PFSK-1 (cell line): ENCODE measurements at regions not wholly inside any gene's neighbourhood (a gene's known extent, or its start where the extent isn't known, plus 50 kb on each side); places are given as distances from the start of the nearest gene placed in this dataset.

Source experiments
- FOXP2 ChIP-seq: optimal IDR thresholded peaks from 2 replicates; pipeline ENCODE3; 2011; ENCODE audit warnings: borderline replicate concordance, control low read depth, inconsistent platforms; ENCODE audit not compliant: insufficient read depth; ENCODE audit errors: extremely low read length, extremely low read depth
- POLR2AphosphoS5 ChIP-seq: IDR thresholded peaks from 2 replicates; pipeline ENCODE4 v1.6.1; 2012; ENCODE audit warnings: low read depth, mild to moderate bottlenecking, control low read depth, low read length, moderate library complexity
- REST ChIP-seq, 2 experiments: IDR thresholded peaks; 2 replicates each; pipeline versions ENCODE4 v1.6.1 to v1.8.0; 2011 to 2012; ENCODE audit warnings: low read depth in 2 of 2, low read length in 2 of 2, control low read depth in 1 of 2, inconsistent platforms in 1 of 2, mild to moderate bottlenecking in 1 of 2, moderate library complexity in 1 of 2; ENCODE audit not compliant: insufficient read depth in 1 of 2
- SIN3A ChIP-seq: IDR thresholded peaks from 2 replicates; pipeline ENCODE4 v1.6.1; 2012; ENCODE audit warnings: mild to moderate bottlenecking, low read length, moderate library complexity, borderline replicate concordance; ENCODE audit not compliant: insufficient read depth
- TAF1 ChIP-seq: IDR thresholded peaks from 2 replicates; pipeline ENCODE4 v1.6.1; 2012; ENCODE audit warnings: low read length, control low read depth, borderline replicate concordance; ENCODE audit not compliant: insufficient read depth

GRCh38 chr5:1641560-1642166 is 117.9 kb upstream of the LPCAT1 start:
- no peak for TF ChIP-seq TAF1
- no peak for TF ChIP-seq POLR2AphosphoS5
- no peak for TF ChIP-seq SIN3A
- no peak for TF ChIP-seq REST (IDR thresholded peaks at IDR 0.05; ENCODE audit: insufficient read depth in 1 of 2, low read depth in 2 of 2, low read length in 2 of 2)
- TF ChIP-seq FOXP2 = no peak

DNA sequence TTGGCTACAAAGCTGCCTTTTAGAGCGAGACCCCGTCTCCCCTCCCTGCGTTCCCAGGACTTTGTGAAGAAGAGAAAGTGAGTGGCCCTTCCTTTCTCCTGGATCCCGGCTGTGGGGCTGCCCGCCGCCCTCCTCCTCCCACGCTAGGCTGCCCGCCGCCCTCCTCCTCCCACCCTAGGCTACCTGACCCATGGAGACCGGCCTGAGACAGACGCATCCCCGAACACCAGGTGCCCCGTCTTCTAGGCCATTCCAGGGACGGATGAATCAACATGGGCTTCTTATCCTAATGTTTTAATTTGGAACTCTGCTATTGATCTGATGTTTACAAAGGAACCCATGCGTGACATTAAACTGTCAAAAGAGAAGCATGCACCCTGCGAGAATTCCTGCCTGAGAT is 117.3 kb upstream of the LPCAT1 start:
- TF ChIP-seq POLR2AphosphoS5 (no peak), SIN3A (no peak), TAF1 (no peak), FOXP2 (no peak), REST (IDR thresholded peaks at IDR 0.05; ENCODE audit: insufficient read depth in 1 of 2, low read depth in 2 of 2, low read length in 2 of 2) (no peak)

- TF ChIP-seq SIN3A (no peak), POLR2AphosphoS5 (no peak)
Measured at GRCh38 chr5:1640421-1640881, 116.7 kb upstream of the LPCAT1 start.

DNA sequence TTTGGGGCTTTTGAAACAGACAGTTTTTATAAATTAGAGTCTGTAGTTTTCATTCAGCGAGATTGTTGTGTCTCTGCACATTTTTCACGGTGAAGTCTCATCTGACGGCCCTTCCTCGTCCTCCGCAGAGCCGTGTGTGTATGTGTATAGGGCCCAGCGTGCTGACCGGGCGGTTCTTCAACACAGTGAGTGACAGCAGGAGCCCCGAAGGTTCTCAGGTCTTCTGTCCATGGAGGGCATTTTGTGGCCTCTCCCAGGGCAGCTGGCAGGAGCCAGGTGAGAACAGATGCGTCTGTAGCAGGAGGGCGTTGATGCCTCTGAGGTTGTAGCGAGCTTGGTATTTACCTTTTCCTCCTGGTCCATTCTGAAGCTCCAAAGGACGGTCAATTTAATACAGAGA is 116.0 kb upstream of the LPCAT1 start:
- TF ChIP-seq SIN3A = no peak
- TF ChIP-seq POLR2AphosphoS5 = no peak
- no peak for TF ChIP-seq REST (IDR thresholded peaks at IDR 0.05; ENCODE audit: insufficient read depth in 1 of 2, low read depth in 2 of 2, low read length in 2 of 2)
- TF ChIP-seq TAF1 = no peak
- TF ChIP-seq FOXP2 = no peak

DNA sequence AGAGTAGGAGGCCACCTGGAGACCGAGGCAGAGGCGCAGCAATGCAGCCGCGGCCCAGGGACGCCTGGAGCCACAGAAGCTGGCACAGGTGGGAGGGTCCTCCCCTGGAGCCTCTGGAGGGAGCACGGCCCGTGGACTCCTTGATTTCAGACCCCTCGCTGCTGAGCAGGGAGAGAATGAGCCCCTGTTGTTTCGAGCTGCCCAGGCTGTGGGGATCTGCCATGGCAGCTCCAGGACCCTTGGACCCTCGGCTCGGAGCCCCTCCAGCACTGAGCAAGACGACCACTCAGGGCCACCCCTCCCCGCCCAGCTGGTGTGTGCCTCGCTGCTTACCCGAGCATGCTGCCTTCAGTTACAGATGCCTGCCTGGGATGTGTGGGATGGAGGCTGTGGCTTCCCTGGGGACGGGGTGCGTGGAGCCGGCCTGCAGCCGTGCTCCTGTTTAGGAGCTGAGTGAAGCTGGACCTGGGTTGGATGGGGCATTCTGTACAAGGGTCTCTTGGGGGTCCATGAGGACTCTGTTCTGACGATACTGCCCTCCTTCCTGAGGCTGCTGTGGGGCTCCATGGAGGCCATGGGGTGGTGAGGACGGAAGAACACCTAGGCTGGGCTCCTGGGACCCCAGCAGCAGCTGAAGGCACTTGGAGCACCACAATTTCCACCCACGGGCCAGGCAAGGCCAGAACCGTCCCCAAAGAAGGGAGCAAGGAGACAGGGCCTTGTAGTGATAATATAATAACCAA is 115.1 kb upstream of the LPCAT1 start:
- TF ChIP-seq POLR2AphosphoS5 = no peak
- no peak for TF ChIP-seq REST (IDR thresholded peaks at IDR 0.05; ENCODE audit: insufficient read depth in 1 of 2, low read depth in 2 of 2, low read length in 2 of 2)
- no peak for TF ChIP-seq SIN3A
- TF ChIP-seq TAF1 = no peak
- TF ChIP-seq FOXP2 = no peak
